ENCODE measurements at regions not wholly inside any gene's neighbourhood (a gene's known extent, or its start where the extent isn't known, plus 50 kb on each side); places are given as distances from the start of the nearest gene placed in this dataset.

GRCh38 chr3:72015463-72015862 lies 230.5 kb upstream of the PROK2 start:
- ATAC-seq (ENCODE audit: low read depth) = no peak
- Histone ChIP-seq H3K9me3 (ENCODE audit: severe bottlenecking) (no peaks in the 10 kb centered on the region), H3K27me3 (ENCODE audit: insufficient read depth, poor library complexity, severe bottlenecking) (no peaks in the 10 kb centered on the region), H3K4me3 (ENCODE audit: severe bottlenecking) (no peak overlapping the region), H3K27ac (ENCODE audit: poor library complexity, severe bottlenecking) (no peak overlapping the region), H3K36me3 (ENCODE audit: low read depth) (no peaks in the 10 kb centered on the region), H3K4me1 (ENCODE audit: insufficient read depth, poor library complexity, severe bottlenecking) (no peaks in the 10 kb centered on the region)
- TF ChIP-seq CTCF (IDR thresholded peaks at IDR 0.05; ENCODE audit: poor library complexity, severe bottlenecking) = no peak
- no peak for DNase-seq (ENCODE audit: low spot score)

GRCh38 chr3:72013084-72013483 lies 228.1 kb upstream of the PROK2 start:
- Histone ChIP-seq H3K27me3 (ENCODE audit: insufficient read depth, poor library complexity, severe bottlenecking) (no peaks in the 10 kb centered on the region), H3K4me1 (ENCODE audit: insufficient read depth, poor library complexity, severe bottlenecking) (no peaks in the 10 kb centered on the region), H3K4me3 (ENCODE audit: severe bottlenecking) (no peak overlapping the region), H3K36me3 (ENCODE audit: low read depth) (no peaks in the 10 kb centered on the region), H3K27ac (ENCODE audit: poor library complexity, severe bottlenecking) (no peak overlapping the region), H3K9me3 (ENCODE audit: severe bottlenecking) (no peaks in the 10 kb centered on the region)
- TF ChIP-seq CTCF (IDR thresholded peaks at IDR 0.05; ENCODE audit: poor library complexity, severe bottlenecking) = no peak
- ATAC-seq (ENCODE audit: low read depth) (no peak), DNase-seq (ENCODE audit: low spot score) (no peak)

GRCh38 chr3:72012363-72012762 lies 227.4 kb upstream of the PROK2 start:
- DNase-seq (ENCODE audit: low spot score) (no peak), ATAC-seq (ENCODE audit: low read depth) (no peak)
- TF ChIP-seq CTCF (IDR thresholded peaks at IDR 0.05; ENCODE audit: poor library complexity, severe bottlenecking) = no peak
- H3K4me3 ChIP-seq (ENCODE audit: severe bottlenecking) = no peak overlapping the region
- H3K36me3 ChIP-seq (ENCODE audit: low read depth) = no peaks in the 10 kb centered on the region
- no peaks in the 10 kb centered on the region for H3K27me3 ChIP-seq (ENCODE audit: insufficient read depth, poor library complexity, severe bottlenecking)
- no peak overlapping the region for H3K27ac ChIP-seq (ENCODE audit: poor library complexity, severe bottlenecking)
- no peaks in the 10 kb centered on the region for H3K9me3 ChIP-seq (ENCODE audit: severe bottlenecking)
- H3K4me1 ChIP-seq (ENCODE audit: insufficient read depth, poor library complexity, severe bottlenecking) = no peaks in the 10 kb centered on the region

GRCh38 chr3:72011485-72011884 lies 226.5 kb upstream of the PROK2 start:
- H3K9me3 ChIP-seq (ENCODE audit: severe bottlenecking) = no peaks in the 10 kb centered on the region
- H3K27me3 ChIP-seq (ENCODE audit: insufficient read depth, poor library complexity, severe bottlenecking) = no peaks in the 10 kb centered on the region
- no peaks in the 10 kb centered on the region for H3K36me3 ChIP-seq (ENCODE audit: low read depth)
- no peak overlapping the region for H3K4me3 ChIP-seq (ENCODE audit: severe bottlenecking)
- DNase-seq (ENCODE audit: low spot score) (no peak), ATAC-seq (ENCODE audit: low read depth) (no peak)
- TF ChIP-seq CTCF (IDR thresholded peaks at IDR 0.05; ENCODE audit: poor library complexity, severe bottlenecking) = no peak
- no peak overlapping the region for H3K27ac ChIP-seq (ENCODE audit: poor library complexity, severe bottlenecking)
- no peaks in the 10 kb centered on the region for H3K4me1 ChIP-seq (ENCODE audit: insufficient read depth, poor library complexity, severe bottlenecking)

GRCh38 chr3:72009851-72010443 lies 225.0 kb upstream of the PROK2 start:
- H3K9me3 ChIP-seq (ENCODE audit: severe bottlenecking) = no peaks in the 10 kb centered on the region
- no peaks in the 10 kb centered on the region for H3K4me1 ChIP-seq (ENCODE audit: insufficient read depth, poor library complexity, severe bottlenecking)
- no peak overlapping the region for H3K27ac ChIP-seq (ENCODE audit: poor library complexity, severe bottlenecking)
- DNase-seq (ENCODE audit: low spot score) (no peak), ATAC-seq (ENCODE audit: low read depth) (no peak)
- no peaks in the 10 kb centered on the region for H3K27me3 ChIP-seq (ENCODE audit: insufficient read depth, poor library complexity, severe bottlenecking)
- no peak for TF ChIP-seq CTCF (IDR thresholded peaks at IDR 0.05; ENCODE audit: poor library complexity, severe bottlenecking)
- no peaks in the 10 kb centered on the region for H3K36me3 ChIP-seq (ENCODE audit: low read depth)
- H3K4me3 ChIP-seq (ENCODE audit: severe bottlenecking) = no peak overlapping the region
